GM10266 (cell line): ENCODE measurements at regions not wholly inside any gene's neighbourhood (a gene's known extent, or its start where the extent isn't known, plus 50 kb on each side); places are given as distances from the start of the nearest gene placed in this dataset.

Experiments
- DNase-seq: peaks from one replicate; pipeline ENCODE4 v3.0.0; 2012; ENCODE audit errors: extremely low spot score
- CTCF ChIP-seq: IDR thresholded peaks from 2 replicates; pipeline ENCODE4 v1.5.1; 2012; ENCODE audit warnings: mild to moderate bottlenecking, low read depth; ENCODE audit not compliant: control insufficient read depth, insufficient read depth; ENCODE audit errors: missing control alignments

GRCh38 chr5:91722736-91723467, 339.8 kb upstream of the ARRDC3 start:
- no peak for DNase-seq
- no peak for TF ChIP-seq CTCF

- no peak for DNase-seq
These were observed 329.6 kb upstream of the ARRDC3 start for GRCh38 chr5:91712718-91713117.

GRCh38 chr5:91707521-91707841, 324.4 kb upstream of the ARRDC3 start:
- TF ChIP-seq CTCF = no peak
- DNase-seq = no peak

More at GRCh38 chr5:91712718-91713117, 329.6 kb upstream of the ARRDC3 start:
- TF ChIP-seq CTCF = no peak

- no peak for TF ChIP-seq CTCF
- no peak for DNase-seq
These were observed 323.8 kb upstream of the ARRDC3 start for GRCh38 chr5:91706785-91707520.

GRCh38 chr5:91703128-91703527, 320.0 kb upstream of the ARRDC3 start:
- no peak for TF ChIP-seq CTCF
- DNase-seq = no peak

- TF ChIP-seq CTCF = no peak
- no peak for DNase-seq
These were observed 316.3 kb upstream of the ARRDC3 start for GRCh38 chr5:91699429-91699828.

- TF ChIP-seq CTCF = no peak
- no peak for DNase-seq
These were observed 308.5 kb upstream of the ARRDC3 start for GRCh38 chr5:91691592-91691991.
